ENCODE measurements at regions not wholly inside any gene's neighbourhood (a gene's known extent, or its start where the extent isn't known, plus 50 kb on each side); places are given as distances from the start of the nearest gene placed in this dataset.
A peak's percentile ranks its signal among the peaks of the same experiment; 100 is the strongest.

DNA sequence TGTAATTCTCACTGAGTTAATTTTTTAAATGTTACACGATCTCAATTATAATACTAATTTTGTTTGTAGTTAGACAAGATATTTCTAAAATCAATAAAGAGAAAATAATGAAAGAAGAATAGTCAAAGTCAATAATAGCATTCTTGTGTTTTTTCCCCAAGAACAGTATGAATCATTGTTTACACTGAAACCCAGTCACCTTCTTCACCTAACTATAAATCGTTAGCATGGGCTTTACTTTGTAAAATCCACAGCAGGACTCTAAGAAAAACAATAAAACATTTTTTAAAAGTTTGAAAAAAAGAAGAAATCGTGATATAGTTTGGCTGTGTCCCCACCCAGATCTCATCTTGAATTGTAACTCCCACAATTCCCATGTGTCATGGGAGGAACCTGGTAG, 234.6 kb upstream of the LYPLAL1 start:
- H3K4me1 Mint-ChIP-seq (ENCODE audit: low read depth, unreplicated experiment), result peaks cover 33% of the 10 kb centered on the region
- peak overlapping the region; percentile 67 for H3K27ac Mint-ChIP-seq (ENCODE audit: unreplicated experiment)
- no peaks in the 10 kb centered on the region for H3K27me3 Mint-ChIP-seq (ENCODE audit: unreplicated experiment)
- H3K9me3 Mint-ChIP-seq (ENCODE audit: low read depth, unreplicated experiment), result peaks cover 18% of the 10 kb centered on the region
- no TSS peak for BruUV-seq (replicated peaks)
- intact Hi-C loops (cut with micrococcal nuclease; ENCODE audit: unreplicated experiment), result no loop called here
- no peak for TF ChIP-seq CTCF (IDR thresholded peaks at IDR 0.05; ENCODE audit: unreplicated experiment)
- CTCF ChIA-PET, result interaction anchor here (0.9 kb wide), 1 partner anchor 128 kb away, joined by 3 read pairs; no protein-coding TSS in a partner anchor
- no peak overlapping the region for H3K4me3 Mint-ChIP-seq (ENCODE audit: low read depth, unreplicated experiment)
- H3K36me3 Mint-ChIP-seq (ENCODE audit: insufficient read depth, unreplicated experiment), result no peaks in the 10 kb centered on the region
- DNase-seq, result no peak

GRCh38 chr1:218942431-218942830, 231.2 kb upstream of the LYPLAL1 start:
- CTCF ChIA-PET, result no interaction called here
- no peaks in the 10 kb centered on the region for H3K36me3 Mint-ChIP-seq (ENCODE audit: insufficient read depth, unreplicated experiment)
- H3K27ac Mint-ChIP-seq (ENCODE audit: unreplicated experiment), result no peak overlapping the region
- BruUV-seq (replicated peaks), result no TSS peak
- H3K4me3 Mint-ChIP-seq (ENCODE audit: low read depth, unreplicated experiment), result no peak overlapping the region
- no peaks in the 10 kb centered on the region for H3K27me3 Mint-ChIP-seq (ENCODE audit: unreplicated experiment)
- intact Hi-C loops (cut with micrococcal nuclease; ENCODE audit: unreplicated experiment), result no loop called here
- no peak for DNase-seq
- no peak for TF ChIP-seq CTCF (IDR thresholded peaks at IDR 0.05; ENCODE audit: unreplicated experiment)
- H3K9me3 Mint-ChIP-seq (ENCODE audit: low read depth, unreplicated experiment), result peaks cover 13% of the 10 kb centered on the region
- H3K4me1 Mint-ChIP-seq (ENCODE audit: low read depth, unreplicated experiment), result peaks cover 47% of the 10 kb centered on the region

DNA sequence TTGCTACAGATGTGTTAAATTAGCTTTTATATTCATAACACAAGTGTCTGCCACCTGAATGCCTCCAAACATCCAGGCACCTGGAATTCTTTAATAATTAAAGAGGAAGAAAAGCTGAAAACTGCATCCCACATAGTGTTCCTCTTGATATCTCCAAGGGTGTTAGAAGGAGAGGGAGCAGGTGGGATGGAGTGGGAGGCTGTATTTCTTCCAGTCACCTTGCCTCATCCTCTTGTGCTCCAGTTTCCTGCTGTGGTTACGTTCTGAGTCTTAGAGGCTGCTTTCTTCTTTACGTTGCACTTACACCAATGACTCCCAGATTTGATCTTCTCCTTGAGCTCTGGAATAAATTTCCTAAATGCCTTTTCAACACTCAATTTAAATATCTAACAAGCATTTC, 230.3 kb upstream of the LYPLAL1 start:
- intact Hi-C loops (cut with micrococcal nuclease; ENCODE audit: unreplicated experiment), result no loop called here
- Mint-ChIP-seq H3K36me3 (ENCODE audit: insufficient read depth, unreplicated experiment) (peaks cover 7% of the 10 kb centered on the region), H3K9me3 (ENCODE audit: low read depth, unreplicated experiment) (peaks cover 17% of the 10 kb centered on the region), H3K27me3 (ENCODE audit: unreplicated experiment) (no peaks in the 10 kb centered on the region), H3K4me3 (ENCODE audit: low read depth, unreplicated experiment) (no peak overlapping the region), H3K27ac (ENCODE audit: unreplicated experiment) (no peak overlapping the region), H3K4me1 (ENCODE audit: low read depth, unreplicated experiment) (peaks cover 46% of the 10 kb centered on the region)
- CTCF ChIA-PET, result interaction anchor here (0.7 kb wide), 1 partner anchor 500 kb away, joined by 3 read pairs; no protein-coding TSS in a partner anchor
- BruUV-seq (replicated peaks), result no TSS peak
- no peak for TF ChIP-seq CTCF (IDR thresholded peaks at IDR 0.05; ENCODE audit: unreplicated experiment)
- no peak for DNase-seq

DNA sequence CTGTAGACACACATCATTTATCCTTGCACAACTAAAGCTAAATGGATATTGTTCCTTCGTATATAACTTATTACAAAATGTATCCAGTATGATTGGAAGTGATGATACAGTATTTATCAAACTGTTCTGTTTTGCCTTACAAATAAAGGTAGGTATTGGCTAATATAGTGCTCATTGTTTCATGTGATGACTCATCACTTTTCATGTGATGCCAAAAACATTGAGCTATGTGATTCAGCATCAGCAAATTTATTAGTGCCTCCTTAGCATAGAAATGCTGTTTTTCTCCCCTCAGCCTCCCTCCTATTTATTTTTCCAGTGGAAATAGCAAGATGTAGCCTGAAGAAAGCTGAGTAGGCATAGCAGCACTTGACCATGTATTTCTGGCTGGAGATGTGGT, 228.6 kb upstream of the LYPLAL1 start:
- Mint-ChIP-seq H3K36me3 (ENCODE audit: insufficient read depth, unreplicated experiment) (peaks cover 20% of the 10 kb centered on the region), H3K9me3 (ENCODE audit: low read depth, unreplicated experiment) (peaks cover 16% of the 10 kb centered on the region), H3K4me1 (ENCODE audit: low read depth, unreplicated experiment) (peaks cover 51% of the 10 kb centered on the region), H3K4me3 (ENCODE audit: low read depth, unreplicated experiment) (no peak overlapping the region), H3K27me3 (ENCODE audit: unreplicated experiment) (no peaks in the 10 kb centered on the region), H3K27ac (ENCODE audit: unreplicated experiment) (peak overlapping the region; percentile 66)
- intact Hi-C loops (cut with micrococcal nuclease; ENCODE audit: unreplicated experiment), result loop anchor here (5.0 kb wide), 3 partner anchors 123 to 598 kb away; partner anchors contain the start of gene TGFB2
- no TSS peak for BruUV-seq (replicated peaks)
- DNase-seq, result no peak
- TF ChIP-seq CTCF (IDR thresholded peaks at IDR 0.05; ENCODE audit: unreplicated experiment), result no peak
- CTCF ChIA-PET, result interaction anchor here (0.5 to 1.0 kb wide), 2 partner anchors 9 to 67 kb away, joined by 3 read pairs; no protein-coding TSS in a partner anchor
